ENCODE measurements at regions not wholly inside any gene's neighbourhood (a gene's known extent, or its start where the extent isn't known, plus 50 kb on each side); places are given as distances from the start of the nearest gene placed in this dataset.
A peak's percentile ranks its signal among the peaks of the same experiment; 100 is the strongest.

DNA sequence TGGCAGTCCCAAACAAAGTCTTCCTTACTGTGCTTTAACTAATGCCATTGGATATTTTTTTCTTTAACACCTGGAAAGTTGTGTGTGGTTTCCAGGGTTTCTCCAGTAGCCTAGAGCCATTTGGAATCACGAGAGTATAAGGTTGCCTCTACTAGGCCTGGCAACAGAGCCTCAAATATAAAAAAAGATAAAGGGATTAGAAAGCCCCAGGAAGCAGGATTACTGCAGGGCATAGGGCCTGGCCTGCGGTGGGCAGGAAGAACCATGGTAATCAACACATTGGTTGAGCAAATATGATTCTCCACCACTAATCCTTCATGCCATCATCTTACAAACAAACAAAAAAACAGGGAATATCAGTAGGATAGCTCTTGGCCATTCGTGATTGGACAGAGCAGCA lies 177.8 kb upstream of the GGTLC1 start:
- no peak for DNase-seq (ENCODE audit: low spot score)

DNA sequence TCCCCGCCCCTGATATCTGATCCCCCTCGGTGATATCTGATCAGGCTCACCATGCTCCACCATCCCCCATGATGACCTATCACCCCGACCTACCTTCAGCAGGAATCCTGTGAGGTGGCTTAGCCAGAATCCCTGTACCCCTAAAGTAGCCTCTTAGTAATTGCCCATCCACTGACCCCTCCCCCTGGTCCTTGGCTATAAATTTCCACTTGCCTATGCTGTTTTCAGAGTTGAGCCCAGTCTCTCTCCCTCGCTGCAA lies 177.5 kb upstream of the GGTLC1 start:
- DNase-seq (ENCODE audit: low spot score) = no peak

DNA sequence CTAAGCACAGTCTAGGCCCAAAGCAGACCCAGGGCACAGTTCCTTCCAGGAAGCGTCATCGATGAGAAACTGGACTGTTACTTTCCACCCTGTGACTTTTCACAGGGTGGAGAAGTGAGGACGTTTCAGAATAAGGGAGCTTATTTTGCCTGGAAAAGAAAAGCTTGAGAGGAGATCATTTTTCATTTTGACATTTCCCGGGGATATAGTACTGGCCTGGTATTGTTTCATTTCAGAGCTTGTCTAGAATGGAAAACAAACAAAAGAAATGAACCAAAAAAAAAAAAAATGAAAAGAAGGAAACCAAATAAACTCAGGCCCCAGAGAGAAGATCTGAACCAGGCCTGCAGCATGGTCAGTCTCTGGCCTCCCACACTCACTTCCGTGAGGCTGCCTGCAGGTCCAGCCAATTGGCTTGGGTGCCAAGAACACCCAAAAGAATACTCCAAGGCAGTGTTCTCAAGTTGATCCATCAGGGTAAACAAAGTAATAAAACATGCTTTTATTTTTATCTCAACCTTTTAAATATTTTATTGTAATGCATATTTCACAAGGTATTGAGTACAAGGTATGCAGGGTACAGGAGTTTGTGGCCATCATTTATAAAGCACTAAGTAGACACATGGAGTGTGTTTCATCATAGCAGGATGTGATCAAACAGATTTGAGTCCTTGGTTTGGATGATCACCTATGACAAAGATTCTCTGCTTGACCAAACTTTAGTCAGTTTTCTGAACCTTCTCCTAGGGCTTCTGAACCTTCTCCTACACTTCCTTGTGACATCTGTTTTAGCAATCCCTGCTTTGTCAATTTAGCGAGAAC lies 176.9 kb upstream of the GGTLC1 start:
- DNase-seq (ENCODE audit: low spot score) = no peak

DNA sequence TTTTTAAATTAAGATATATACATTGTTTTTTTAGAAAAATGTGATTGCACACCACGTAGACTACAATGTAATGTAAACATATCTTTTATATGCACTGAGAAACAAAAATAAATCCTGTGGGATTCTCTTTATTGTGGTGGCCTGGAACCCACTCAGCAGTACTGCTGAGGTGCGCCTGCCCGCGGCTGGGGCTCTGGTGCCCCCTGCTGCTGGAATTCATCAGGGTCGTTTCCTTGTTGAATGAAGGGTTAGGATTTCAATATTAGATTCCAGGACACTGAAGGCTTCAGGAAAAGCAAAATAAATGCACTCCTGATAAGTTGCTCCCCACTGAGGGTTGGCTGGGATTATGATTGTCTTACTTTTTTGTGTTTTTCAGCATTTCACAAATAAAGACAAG lies 175.8 kb upstream of the GGTLC1 start:
- no peak for DNase-seq (ENCODE audit: low spot score)

DNA sequence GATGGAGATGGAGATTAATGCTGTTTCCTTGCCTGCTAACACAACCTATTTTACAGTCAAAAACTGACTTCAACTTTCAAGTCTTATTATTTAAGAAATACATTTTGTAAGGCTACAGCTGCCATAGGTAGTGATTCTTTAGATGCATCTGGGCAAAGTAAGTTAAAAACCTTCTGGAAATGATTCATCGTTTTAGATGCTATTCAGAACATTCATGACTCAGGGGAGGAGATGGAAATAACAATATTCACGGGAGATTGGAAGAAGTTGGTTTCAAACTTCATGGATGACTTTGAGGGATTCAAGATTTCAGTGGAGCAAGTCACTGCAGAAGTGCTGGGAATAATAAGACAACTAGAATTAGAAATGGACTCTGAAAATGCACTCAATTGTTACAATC lies 174.9 kb upstream of the GGTLC1 start:
- DNase-seq (ENCODE audit: low spot score) = no peak

DNA sequence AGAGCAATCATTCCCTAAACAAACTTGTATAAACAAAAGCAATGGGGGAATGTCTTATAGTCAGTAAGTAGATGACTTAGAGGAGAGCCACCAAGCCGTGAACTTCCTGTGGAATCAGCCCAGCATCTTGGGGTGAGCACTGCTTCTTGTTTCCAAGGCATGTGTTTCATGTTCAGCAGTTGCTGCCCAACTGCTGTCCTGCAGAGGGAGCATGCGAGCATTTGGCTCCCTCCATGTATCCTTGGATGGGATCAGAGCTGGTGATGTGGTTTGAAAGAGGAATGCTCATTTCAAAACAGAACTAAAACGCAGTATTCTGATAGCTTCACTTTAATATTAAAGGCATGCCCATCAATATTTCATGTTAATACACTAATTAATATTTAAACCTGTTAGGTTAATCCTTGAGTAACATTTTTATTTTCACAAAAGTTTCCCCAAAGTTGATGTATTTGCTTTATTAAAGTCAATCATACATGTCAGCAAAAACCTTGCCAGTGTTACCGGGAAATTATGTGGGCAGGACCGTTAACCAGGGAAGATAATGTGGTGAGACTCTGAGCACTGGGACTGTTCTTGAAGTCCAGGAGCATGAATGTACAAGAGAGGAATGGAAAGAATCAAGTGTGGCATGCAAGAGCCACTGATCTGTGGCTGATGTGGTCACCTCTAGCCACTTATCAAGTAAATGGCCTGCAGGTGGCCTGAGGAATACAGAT lies 172.1 kb upstream of the GGTLC1 start:
- peak; percentile 47 for DNase-seq (ENCODE audit: low spot score)

DNA sequence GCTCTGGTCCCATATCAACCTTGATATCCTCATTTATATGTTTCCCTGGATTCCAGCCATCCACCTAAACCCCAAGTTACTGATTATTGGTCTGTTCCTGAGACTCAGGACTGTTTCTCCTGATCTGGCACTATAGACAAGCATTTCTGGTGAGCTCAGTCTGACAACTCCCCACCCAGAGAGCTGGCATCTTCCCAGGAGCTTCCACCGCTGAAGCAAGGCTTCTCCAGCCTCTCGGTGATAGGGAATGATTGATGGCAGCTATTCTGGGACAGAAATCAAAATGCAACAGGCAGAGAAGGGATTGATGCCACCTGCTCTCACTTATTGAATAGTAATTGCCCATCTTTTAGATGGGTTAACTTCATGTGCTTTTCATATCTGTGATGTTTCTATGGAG lies 169.7 kb upstream of the GGTLC1 start:
- no peak for DNase-seq (ENCODE audit: low spot score)

DNA sequence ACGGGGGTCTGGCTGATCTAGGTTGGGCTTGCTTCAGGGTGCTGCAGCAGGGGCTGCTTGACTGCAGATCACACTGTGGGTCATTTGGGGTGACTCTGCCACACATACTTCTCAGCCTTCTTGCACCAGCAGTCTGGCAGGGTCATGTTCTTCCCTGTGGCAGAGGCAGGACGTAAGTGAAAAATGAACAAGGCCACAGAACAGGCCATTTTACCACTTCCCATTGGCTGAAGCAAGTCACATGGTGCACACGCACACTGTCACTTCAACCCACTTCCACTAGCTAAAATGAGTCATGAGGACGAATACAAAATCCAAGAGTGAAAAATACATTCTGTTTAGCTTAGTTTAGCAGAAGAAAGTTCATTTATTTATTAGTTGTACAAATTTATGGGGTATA lies 168.6 kb upstream of the GGTLC1 start:
- no peak for DNase-seq (ENCODE audit: low spot score)

DNA sequence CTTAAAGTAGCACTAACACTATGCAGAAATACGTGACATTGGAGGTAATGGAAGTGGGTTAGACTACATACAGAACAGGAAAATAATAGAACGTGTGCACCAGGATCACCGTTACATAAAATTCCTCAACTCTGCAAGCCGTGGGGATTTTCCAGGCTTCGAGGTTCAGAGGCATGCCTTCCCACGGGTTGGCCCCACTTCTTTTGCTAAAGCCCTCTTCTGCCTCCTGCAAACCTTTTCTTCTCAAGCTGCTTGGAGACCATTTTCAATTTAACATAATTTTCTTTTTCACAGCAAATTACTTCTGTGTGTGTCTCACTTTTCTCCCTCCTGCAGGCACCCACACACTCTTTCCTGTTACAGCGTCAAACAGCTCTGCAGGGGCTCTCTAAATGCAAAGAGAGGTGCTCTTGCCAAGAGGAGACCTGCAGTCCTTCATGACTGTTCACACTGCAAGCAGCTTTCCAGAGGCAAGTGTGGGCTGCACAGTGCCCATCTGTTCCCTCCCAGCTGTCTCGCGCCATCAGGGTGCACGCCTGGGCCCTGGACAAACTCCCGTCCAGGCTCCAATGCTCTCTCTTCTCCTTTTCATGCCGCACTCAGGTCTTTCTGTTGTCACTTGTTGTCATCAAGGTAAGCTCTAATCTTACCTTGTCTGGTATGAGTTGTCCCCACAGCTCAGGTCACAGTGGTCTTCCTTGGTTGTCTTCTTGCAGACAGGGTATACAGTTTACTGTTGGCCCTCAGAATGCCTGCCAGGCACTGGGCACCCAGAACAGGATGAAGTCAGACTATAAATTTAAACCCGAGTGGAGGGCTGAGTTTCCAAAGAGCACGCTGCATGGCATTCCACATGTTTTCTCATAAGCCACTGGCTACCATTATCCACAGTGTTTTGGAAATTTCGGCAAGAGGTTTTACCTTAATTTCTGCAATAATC lies 164.8 kb upstream of the GGTLC1 start:
- DNase-seq (ENCODE audit: low spot score) = no peak

DNA sequence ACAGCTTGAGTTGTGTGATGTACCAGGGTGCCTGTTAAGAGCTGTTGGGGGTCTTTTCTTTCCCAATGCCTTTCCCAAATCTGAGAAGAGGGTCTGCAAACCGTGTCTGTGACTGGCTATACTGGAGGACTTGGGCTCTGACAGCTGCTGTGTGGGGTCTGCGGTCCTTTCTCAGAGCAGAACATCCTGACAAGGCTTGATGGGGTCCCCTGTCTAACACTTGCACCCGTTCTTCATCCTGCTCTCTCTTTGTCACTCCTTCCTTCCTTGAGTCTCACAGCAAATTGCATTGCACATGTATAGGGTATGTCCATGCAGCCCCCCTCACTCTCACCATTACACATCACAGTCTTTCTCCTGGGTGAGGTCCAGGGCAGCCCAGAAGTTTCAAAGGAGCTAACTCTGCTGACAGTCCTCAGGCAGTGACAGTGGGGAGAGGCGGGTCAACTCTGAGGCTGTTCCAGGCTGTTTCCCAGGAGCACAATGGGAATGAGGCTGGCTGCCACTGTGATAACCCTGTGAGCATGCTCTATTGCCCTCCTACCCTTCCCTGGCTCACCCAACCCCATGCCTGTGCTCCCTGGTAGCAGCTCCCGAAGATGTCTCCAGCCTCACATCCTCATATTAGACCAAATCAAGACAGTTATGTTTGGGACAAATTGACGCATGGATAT lies 163.2 kb upstream of the GGTLC1 start:
- no peak for DNase-seq (ENCODE audit: low spot score)

DNA sequence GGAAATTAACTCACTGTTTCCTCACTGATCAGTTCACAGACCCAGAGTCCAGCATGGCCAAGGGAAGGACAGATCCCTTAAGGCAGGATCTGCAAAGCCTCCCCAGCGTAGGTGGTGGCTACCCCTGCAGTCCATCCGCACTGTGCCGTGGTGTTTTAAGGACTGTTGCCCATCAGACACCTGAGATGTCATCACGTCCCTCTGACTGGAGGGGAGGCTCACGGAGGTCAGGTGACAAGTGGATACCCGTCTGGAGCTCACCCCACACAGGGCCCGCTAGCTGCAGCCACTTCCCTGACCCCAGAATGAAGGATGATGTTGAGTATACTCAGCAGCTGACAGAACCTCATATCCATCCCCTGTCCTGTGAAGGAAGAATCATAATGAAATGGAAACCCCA lies 161.8 kb upstream of the GGTLC1 start:
- DNase-seq (ENCODE audit: low spot score) = no peak

DNA sequence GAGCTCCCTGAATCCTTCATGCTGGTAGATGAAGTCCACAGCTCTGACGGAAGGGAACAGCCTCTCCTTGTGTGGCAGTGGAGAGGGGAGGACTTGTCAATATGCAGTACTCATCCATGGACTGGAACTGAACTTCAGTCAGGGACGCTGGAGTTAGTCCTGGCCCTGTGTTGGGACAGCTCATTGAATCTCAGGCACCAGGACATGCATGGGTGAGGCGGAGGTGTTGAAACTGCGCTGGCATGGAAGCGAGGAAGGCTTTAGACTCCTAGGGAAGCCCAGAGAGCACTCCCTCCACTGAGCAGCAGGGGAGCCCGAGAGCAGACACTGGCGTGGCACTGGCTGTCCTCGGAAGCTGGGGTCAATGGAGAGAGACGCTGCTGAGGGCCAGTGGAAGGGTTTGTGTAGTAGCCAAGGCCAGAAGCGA lies 161.3 kb upstream of the GGTLC1 start:
- DNase-seq (ENCODE audit: low spot score) = peak; percentile 44

DNA sequence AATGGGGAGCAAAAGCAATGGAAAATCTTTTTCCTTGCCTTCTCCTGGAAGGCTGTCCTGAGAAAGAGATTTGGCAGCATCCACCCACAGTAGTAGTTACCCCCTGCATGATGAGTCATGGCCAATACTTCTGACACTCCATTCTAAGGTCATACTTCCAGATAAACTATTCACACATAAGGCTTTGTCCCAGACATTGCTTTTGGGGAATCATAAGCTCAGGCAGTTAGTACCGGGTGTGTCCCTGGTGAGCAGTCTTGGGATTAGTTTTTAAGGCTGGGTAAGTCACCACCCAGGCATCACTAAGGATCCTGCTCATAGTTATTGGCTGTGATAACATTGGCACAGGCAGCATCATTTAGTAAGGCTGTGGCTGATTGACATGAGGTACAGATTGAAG lies 160.6 kb upstream of the GGTLC1 start:
- DNase-seq (ENCODE audit: low spot score) = no peak

DNA sequence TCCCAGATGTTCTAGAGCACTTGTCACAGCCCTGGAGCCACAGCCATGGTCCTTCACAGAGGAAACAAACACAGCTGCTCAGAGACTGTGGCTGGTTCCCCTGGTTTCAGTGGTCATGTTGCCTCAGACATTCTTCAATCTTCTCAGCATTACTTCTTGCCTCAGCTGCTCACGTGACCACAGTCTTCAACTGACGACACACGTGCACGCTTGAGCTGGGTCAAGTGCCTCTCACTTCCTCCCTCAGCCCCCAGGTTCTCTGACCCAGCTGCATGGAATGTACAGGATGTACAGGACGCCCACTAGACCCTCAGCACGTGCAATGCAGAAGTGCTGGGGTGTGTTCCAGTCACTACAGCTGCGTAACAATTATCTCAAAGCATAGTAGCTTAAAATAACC lies 159.8 kb upstream of the GGTLC1 start:
- DNase-seq (ENCODE audit: low spot score) = no peak

DNA sequence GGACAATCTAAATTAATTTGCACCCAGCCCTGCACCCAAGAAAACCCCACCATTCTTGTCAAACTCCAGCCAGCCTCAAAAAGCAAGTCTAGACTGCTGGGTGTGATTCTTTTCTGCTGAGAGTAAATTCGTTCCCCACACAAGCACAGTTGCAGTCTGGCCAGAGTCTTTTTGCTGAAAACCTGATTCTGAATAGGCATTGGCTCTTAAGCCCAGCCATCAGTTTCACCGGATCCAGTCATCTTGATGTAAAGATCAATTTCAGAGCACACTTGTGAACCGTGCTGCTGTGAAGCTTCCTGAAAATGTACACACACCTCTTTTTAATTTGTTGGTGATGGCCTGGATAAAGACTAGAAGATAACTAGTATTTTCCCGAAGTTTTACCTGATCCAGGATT lies 159.4 kb upstream of the GGTLC1 start:
- no peak for DNase-seq (ENCODE audit: low spot score)

DNA sequence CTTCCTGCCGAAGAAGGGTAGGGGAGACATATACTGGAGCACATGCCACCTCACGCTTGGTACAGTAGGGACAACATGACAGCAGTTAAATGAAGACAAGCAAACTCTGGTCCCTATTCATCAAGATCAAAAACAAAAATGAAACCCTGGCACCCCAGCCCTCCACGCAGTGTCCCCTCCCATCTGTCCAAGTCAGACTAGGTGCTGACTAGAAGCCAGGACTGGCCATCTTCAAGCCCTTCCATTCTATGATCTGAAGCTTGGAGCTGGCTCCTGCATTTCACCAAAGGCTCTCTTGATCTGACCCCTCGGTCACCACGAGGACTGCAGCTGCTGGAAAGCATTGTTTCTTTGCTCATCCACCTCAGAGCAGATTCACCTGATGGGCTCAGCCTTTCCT lies 158.9 kb upstream of the GGTLC1 start:
- DNase-seq (ENCODE audit: low spot score) = no peak

DNA sequence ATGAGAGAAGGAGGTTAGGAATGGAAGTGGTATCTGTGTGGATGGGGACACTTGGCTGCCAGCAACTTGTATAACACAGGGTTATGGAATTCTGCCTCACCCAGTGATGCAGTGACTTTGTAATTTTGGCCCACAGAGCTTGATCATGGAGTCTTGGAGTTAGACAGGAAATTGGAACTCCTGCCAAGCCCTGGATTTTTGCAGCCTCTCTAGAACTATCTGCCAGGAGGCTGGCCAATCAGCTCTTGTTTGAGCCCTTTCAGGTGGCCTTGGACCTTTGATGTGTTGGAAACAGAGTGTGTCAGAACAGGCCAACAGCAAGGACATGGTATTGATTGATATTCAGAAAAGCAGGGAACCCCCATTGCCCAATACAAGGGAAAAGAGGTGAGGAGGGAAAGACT lies 157.7 kb upstream of the GGTLC1 start:
- no peak for DNase-seq (ENCODE audit: low spot score)

DNA sequence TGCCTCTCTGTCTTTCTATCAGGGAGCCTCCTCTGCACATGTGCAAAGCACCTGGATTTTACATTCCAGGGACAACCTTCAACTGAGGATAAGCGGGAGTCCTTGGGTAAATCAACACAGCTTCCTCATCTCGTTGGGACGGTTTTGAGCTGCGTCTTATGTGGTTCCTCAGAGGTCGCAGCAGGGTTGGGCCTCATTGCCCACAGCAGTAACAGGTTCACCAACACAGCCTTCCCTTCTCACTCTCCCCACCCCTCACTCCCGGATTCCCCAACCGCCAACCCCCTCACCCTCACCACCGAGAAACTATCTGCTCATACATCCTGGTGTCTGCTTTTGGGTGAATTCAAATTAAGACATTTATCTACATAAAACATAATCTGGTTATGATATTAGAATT lies 155.8 kb upstream of the GGTLC1 start:
- DNase-seq (ENCODE audit: low spot score) = no peak

DNA sequence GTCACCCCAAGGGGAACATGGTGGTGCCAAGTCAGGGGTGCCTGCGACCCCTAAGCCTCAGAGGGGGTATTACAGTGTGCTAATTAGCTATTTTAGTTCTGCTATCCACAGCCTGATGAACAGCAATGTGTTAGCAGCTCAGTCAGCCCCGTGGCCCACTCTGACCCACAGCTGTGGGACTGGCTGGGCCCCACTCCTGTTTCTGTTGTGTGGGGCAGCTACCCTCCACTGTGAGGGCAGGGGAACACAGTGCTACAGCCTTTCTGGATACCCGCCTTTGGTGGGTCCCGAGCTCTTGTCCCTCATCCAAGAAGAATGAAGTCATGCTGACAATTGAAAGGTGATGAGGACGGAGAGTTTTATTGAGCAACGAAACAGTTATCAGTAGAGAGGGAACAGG lies 152.5 kb upstream of the GGTLC1 start:
- no peak for DNase-seq (ENCODE audit: low spot score)

DNA sequence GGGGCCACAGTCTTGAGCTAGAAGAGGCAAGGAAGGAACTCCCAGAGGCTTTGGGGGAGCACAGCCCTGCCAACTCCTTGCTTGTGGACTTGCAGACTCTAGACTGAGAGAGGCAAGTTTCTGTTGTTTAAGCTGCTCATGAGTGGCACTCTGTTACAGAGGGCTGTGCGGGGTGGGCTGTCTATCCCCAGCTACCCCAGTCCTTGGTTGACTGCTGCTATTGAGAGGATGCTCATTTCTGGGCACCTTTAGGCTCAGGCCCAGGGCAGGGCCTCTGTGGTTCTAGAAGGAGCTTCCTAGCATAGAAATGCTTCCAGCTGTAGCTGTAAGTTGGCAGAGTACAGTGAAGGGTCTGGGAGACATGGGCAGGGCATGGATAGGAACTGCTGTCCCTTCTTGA lies 151.3 kb upstream of the GGTLC1 start:
- DNase-seq (ENCODE audit: low spot score) = no peak

DNA sequence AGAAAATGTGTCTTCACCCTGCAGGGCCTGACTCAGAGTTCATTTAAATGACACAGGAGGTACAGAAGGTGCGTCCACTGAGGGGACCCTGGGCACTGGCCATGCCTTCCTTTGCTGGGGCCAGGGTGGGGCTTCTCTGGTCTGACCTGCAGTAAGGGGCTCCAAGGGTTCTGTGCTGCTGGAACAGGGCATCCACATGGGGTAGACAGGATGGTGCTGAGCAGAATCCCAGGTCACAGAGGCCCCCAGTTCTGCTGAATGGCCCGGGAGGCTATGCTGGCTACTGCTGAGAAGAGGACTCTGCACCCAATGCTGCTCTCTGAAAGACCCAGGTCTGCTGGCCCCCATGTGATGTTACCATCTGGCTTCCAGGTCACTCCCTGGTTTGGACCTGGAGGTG lies 150.4 kb upstream of the GGTLC1 start:
- DNase-seq (ENCODE audit: low spot score) = no peak

DNA sequence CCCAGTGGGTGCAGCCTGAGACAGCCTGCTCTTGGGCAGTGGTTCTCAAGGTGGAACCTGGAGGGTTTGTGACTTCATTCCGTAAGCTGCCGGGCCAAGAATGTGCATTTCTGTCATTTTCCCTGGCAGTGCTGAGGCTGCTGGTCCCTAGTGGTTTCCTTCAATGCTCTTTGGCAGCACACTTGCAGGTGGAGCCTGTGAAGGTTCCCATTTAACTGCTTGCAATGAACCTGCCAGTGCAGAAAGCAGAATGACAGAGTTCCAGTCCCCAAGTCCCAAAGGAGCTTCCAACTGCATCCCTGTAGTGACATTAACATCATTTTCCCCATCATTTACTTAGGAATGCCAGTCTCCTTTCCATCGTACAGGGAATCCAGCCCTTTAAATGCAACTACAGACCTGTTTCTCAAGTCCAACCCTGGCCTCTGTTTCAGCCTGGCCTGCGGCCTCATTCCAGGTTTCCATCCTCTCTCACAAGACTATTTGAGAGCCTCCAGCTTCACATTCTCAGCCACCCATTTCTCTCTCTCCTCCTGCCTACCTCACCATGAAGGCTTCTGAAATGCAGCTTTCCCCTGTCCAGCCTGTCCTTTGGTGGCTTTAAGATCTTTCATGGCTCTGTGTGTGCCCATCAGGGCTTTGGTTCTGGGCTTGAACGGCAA lies 149.7 kb upstream of the GGTLC1 start:
- DNase-seq (ENCODE audit: low spot score) = no peak
